HG03039 (cell line): ENCODE measurements at regions not wholly inside any gene's neighbourhood (a gene's known extent, or its start where the extent isn't known, plus 50 kb on each side); places are given as distances from the start of the nearest gene placed in this dataset.
"Not testable (repeated sequence)": the region's sequence is repeated elsewhere in the genome, so short reads cannot be mapped to it uniquely, and the experiment has no call there.

ENCODE experiments used
- ATAC-seq: cut with Tn5 transposase; IDR thresholded peaks from one replicate; pipeline ENCODE4 v1.9.1; 2021; ENCODE audit warnings: mild to moderate bottlenecking, moderate library complexity; ENCODE audit not compliant: unreplicated experiment

DNA sequence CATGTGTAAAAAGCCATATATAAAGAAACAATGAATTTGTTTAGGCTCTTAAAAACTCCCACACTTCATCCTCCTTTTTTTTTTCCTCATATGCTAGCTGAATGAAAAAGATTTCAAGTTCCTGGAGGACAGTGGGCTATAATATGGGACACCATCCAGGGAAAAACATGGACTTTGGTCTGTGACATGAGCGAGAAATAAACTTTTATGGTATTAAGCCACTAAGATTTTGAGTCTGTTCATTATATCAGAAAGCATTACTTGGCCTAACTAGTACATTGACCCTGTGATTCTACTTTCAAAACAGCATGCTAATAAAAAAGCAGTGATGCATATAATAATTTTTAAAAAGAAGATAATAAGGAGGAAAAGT lies 392.3 kb upstream of the CAMK1G start:
- ATAC-seq: no peak

DNA sequence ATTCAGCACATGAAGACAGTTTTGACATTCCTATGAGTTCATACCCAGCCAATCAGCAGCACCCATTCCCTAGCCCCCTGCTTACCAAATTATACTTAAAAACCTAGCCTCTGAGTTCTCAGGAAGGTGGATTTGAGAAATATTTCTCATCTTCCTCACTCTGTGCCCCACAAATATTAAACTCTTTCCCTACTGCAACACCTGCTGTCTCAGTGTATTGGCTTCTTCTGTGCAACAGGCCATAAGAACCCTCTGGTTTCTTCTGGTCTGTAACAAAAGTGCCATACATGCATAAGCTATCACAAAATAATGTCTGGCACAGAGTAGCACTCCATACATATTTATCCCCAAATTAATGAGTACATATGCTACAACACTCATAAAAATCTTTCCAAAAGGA lies 387.4 kb upstream of the CAMK1G start:
- ATAC-seq: no peak

DNA sequence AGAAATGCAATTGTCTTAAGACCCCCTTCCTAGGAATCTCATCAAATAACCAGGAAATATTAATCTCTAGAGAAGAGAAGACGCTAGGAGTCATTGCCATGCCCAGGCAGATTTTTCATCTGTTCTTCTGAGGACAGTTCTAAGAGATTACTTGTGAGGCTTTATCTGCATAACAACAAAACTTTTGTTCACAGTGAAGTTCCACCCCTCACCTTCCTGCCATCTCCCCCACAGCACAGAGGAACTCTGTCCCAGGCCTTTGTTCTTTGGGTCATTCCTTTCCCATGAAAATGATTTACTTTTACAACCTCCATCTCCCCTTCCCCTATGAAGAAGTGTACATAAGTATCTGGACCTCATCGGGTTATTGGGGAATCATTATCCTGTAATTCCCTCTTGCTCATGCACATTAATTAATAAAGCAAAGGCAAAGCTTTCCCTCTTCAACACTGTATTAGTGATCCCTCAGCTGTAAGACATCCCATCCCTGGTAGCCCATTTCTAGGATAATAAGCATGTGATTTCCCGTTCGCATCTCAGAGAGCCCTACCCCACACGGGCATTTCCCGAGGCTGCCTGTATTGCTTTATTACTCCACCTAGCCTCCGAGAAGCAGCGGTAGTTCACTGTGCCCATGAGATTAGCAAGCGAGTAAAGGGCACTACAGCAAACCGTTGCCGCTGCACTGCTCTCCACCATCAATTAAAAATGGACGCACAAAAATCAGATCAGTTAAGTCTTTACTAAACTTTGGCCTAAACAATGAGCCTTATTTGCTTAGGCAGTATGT lies 384.4 kb upstream of the CAMK1G start:
- ATAC-seq: no peak

DNA sequence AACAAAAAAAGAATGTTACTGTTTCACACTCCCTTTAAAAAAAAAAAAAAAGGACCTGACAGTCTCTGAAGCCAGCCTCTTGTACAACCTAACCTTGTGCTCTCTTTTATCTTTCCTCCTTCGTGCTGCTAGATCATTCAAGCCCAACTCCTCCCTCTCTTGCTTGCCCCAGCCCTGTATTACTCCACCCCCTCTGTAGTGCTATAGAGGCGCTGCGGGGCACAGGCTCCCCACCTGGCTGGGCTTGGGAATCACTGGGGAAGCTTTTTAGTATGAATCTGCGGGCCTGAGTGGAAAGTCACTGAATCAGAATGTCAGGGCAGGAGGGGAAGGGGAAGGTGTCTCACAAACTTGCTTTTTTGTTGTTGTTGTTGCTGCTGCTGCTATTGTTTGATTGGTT lies 383.7 kb upstream of the CAMK1G start:
- no peak for ATAC-seq

DNA sequence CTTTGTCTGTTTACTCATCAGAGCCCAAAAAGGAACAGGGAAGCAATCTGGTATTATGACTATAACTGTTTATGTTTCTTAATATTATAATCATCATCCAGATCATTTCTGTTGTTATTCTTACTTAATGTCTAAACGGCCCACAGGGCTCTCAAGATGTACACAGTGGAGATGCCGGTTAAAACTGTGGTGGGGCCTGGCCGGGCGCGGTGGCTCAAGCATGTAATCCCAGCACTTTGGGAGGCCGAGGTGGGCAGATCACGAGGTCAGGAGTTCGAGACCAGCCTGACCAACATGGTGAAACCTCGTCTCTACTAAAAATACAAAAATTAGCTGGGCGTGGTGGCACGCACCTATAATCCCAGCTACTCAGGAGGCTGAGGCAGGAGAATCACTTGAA lies 381.2 kb upstream of the CAMK1G start:
- ATAC-seq: not testable (repeated sequence)

DNA sequence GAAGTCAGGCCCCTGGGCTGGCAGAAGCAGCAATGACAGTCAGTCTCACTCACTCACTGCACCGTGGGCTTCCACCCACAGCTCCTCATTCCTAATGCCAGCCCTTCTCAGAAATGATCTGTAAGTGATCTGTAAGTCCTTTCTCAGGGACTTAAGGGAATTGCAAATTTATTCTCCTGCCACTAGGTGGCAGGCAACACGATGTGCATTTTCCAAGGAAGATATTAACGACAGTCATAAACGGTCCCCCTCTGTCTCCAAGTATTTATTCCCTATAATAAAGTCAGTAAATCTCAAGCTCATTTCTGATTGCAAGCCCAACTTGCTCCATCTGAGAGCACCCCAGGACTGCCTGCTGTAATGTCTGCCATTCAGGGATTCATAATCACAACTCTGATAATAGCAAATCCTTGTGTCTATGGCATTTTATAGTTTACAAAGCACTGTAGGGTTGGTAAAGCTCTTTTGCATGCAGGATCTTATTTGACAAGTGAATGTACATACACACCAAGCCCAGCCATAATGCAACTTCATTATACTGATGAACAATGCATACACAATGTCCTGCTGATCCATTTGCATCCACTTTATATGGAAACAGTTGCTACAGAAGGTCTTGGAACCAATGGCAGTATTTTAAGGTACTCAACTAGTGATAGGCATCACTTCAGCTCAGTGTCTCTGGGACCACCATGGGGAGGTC lies 380.5 kb upstream of the CAMK1G start:
- ATAC-seq: no peak

DNA sequence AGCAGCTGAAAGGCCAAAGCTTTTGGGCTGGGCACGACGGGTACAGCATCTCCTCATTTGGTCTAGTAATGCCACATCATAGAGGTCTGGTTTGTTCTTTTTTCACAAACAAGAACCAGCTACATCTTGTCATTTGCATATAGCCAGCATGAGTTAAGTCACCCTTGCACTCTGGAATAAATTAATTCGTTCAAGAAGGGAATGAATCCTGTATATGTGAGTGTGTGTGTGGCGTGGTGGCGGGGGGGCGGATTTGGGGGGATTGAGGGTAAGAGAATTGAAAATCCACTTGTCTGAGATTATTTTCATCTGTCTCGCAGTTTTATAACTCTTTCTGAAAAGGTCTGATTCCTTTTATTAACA lies 380.0 kb upstream of the CAMK1G start:
- ATAC-seq: no peak

- ATAC-seq: no peak
Observed at GRCh38 chr1:209205039-209205438, 378.5 kb upstream of the CAMK1G start.

- no peak for ATAC-seq
Observed at GRCh38 chr1:209207126-209207700, 376.3 kb upstream of the CAMK1G start.

DNA sequence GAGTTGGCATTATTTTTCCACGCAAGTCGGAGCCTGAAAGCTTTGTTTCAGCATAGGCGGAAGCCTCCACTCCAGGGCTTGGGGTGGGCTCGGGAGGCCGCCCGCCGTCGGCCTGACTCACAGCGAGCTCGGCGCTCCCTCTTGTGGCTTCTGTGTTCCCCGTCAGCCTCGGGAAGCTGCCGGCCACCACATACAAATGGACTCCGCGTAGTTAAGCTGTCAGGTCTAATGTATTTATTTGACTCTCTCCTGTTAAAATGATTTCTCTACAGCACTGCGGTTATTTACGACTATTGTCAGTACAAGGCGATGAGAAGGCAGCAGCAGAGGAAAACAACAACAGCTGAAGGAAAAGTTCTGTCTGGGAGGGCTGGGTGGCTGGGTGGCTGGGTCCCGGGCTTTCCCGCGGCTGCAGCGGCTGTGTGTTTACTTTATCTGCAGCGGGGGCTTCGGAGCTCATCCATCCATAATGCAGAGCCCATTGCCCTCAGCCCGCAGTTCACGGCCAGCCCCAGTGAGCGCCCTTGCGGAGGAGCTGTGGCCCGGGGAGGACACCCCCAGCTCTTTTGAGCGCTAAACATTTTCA lies 375.7 kb upstream of the CAMK1G start:
- no peak for ATAC-seq

DNA sequence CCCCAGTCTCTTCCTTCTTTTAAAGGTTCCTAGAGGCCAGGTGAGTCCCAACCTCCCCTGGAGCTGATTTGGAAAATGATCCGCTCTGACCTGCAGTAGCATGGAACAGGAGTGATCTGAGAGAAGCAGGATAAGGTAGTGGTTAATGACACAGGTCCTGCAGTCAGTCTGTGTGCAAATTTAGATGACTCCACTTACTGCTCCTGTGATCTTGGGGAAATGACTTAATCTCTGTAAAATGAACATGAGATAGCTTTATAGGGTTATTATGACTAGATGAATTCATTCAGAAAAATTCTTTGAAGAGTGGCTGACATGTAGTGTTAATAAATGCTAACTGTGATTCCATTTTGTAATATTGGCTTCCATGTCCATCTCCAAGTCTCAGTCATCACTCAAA lies 374.9 kb upstream of the CAMK1G start:
- no peak for ATAC-seq

- ATAC-seq: no peak
Observed at GRCh38 chr1:209213989-209214388, 369.5 kb upstream of the CAMK1G start.

GRCh38 chr1:209215826-209216225 lies 367.7 kb upstream of the CAMK1G start:
- ATAC-seq: no peak

GRCh38 chr1:209218113-209218512 lies 365.4 kb upstream of the CAMK1G start:
- ATAC-seq: no peak

DNA sequence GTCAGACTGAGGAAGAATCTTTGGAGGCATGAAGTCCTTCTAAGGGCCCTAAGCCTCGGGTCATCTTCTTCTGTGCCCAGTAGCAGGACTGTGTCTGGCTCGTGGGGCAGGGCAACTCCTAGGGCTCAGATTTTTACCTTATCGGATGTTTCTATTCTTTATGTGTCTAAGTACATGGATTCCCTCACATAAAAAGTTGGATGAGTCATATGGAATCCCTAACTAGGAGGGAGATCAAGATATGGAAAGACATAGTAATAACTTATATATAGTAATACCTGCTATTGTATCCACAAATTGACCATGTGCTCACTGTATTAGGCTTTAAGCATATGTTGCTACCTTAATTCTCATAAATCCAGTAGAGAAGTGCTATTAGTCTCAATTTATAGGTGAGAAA lies 364.5 kb upstream of the CAMK1G start:
- ATAC-seq: no peak

DNA sequence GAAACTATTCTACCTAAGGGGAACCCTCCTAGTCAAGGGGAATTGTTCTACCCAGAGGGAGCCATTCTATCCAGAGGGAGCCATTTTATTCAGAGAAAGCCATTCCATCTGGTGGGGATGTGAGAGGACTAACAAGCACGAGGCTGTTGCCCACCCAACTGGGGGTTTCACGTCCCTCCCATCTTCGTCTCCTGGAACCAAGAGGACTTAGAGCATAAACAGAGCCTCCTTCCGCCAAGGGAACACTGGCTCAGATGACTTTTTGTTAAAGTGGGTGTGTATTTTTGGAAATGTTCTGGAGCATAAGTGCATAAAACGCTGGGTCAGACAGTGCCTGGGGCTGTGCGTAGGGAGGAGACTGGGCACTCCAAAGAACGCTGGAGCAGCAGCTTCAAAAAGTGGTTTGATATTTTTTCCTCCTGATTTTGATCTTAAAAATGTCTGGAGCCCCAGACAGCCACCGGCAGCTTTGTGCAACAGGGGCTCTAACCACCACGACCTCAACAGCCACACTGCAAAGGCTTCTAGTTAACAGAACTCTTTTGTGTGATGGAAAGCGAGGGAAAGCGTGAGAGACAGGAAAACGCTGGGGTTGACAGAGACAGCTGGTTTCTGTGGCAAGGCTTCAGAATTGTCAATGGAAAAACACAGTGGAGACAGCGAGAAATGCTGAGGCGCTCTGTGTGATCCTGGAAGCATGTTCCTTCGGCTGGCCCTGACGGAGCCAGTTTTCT lies 363.6 kb upstream of the CAMK1G start:
- ATAC-seq: no peak

GRCh38 chr1:209222826-209223225 lies 360.7 kb upstream of the CAMK1G start:
- no peak for ATAC-seq

DNA sequence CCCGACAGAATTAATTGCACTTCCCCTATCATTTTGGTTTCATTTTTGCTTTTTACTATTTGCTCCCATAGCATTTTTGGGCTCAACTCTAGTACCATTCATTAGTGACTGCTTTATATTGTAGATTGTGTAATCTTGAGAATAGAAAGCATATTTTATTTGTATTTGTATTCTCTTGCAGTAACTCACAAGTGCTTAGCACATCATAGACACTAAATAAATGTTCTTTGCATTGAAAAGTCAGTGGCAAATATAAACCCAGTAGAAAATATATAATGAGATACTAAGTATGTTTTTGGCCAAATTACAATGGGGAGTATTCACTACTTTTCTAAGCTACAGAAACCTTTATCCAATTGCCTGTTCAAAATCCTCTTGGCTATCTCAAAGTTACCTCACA lies 359.7 kb upstream of the CAMK1G start:
- ATAC-seq: no peak

- no peak for ATAC-seq
Observed at GRCh38 chr1:209224886-209225285, 358.6 kb upstream of the CAMK1G start.

- ATAC-seq: no peak
Observed at GRCh38 chr1:209227171-209227570, 356.3 kb upstream of the CAMK1G start.

DNA sequence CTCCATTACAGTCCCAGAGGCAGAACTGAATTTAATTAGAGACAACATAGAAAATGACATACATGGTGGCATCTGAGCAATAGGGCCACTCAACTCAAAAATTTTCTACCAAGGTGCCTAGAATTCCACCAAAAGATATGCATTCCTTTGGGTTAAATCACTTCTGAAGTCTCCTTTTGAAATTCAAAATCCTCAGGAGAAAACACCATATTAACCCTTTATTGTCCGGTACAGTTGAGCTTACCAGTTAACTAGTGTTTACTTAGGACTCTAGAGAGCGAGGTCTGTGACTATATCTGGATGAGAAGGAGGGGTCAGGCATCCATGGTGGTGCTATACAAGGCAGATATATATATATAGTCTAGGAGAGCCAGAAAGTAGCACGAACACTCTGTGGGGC lies 355.6 kb upstream of the CAMK1G start:
- ATAC-seq: no peak
